ENCODE measurements at regions not wholly inside any gene's neighbourhood (a gene's known extent, or its start where the extent isn't known, plus 50 kb on each side); places are given as distances from the start of the nearest gene placed in this dataset.

- TF ChIP-seq ZFX (IDR thresholded peaks at IDR 0.05; ENCODE audit: borderline replicate concordance) (no peak), CTCF (IDR thresholded peaks at IDR 0.05) (no peak)
- no peak overlapping the region for H3K27ac ChIP-seq
Measured at GRCh38 chr5:88999853-89000252, 116.9 kb upstream of the MEF2C start.

- no peak overlapping the region for H3K27ac ChIP-seq
- TF ChIP-seq ZFX (IDR thresholded peaks at IDR 0.05; ENCODE audit: borderline replicate concordance) (no peak), CTCF (IDR thresholded peaks at IDR 0.05) (no peak)
Measured at GRCh38 chr5:88997937-88998336, 115.0 kb upstream of the MEF2C start.

GRCh38 chr5:88984040-88984439 is 101.1 kb upstream of the MEF2C start:
- TF ChIP-seq CTCF (IDR thresholded peaks at IDR 0.05) (no peak), ZFX (IDR thresholded peaks at IDR 0.05; ENCODE audit: borderline replicate concordance) (no peak)

GRCh38 chr5:88979726-88980125 is 96.7 kb upstream of the MEF2C start:
- TF ChIP-seq ZFX (IDR thresholded peaks at IDR 0.05; ENCODE audit: borderline replicate concordance), result no peak
- no peak for TF ChIP-seq CTCF (IDR thresholded peaks at IDR 0.05)
- H3K27ac ChIP-seq, result no peak overlapping the region

More at GRCh38 chr5:88984040-88984439, 101.1 kb upstream of the MEF2C start:
- H3K27ac ChIP-seq, result no peak overlapping the region

GRCh38 chr5:88979244-88979643 is 96.3 kb upstream of the MEF2C start:
- H3K27ac ChIP-seq, result no peak overlapping the region
- TF ChIP-seq ZFX (IDR thresholded peaks at IDR 0.05; ENCODE audit: borderline replicate concordance) (no peak), CTCF (IDR thresholded peaks at IDR 0.05) (no peak)

- no peak overlapping the region for H3K27ac ChIP-seq
- TF ChIP-seq ZFX (IDR thresholded peaks at IDR 0.05; ENCODE audit: borderline replicate concordance) (no peak), CTCF (IDR thresholded peaks at IDR 0.05) (no peak)
Measured at GRCh38 chr5:88976914-88977313, 93.9 kb upstream of the MEF2C start.

GRCh38 chr5:88967633-88968585 is 84.9 kb upstream of the MEF2C start:
- H3K27ac ChIP-seq, result no peak overlapping the region
- no peak for TF ChIP-seq ZFX (IDR thresholded peaks at IDR 0.05; ENCODE audit: borderline replicate concordance)
- TF ChIP-seq CTCF (IDR thresholded peaks at IDR 0.05), result no peak
